Activated effector memory CD4-positive, alpha-beta T cell treated with Interleukin-2 at 50 U/mL for 16 hours (primary cell): ENCODE measurements at regions not wholly inside any gene's neighbourhood (a gene's known extent, or its start where the extent isn't known, plus 50 kb on each side); places are given as distances from the start of the nearest gene placed in this dataset.
A peak's percentile ranks its signal among the peaks of the same experiment; 100 is the strongest.

Experiments used
- DNase-seq: peaks from one replicate; pipeline ENCODE4 v3.0.0-alpha.2; 2020

GRCh38 chr2:111703759-111704158 lies 180.2 kb downstream of the ANAPC1 start:
- no peak for DNase-seq

GRCh38 chr2:111704246-111704645 lies 179.7 kb downstream of the ANAPC1 start:
- DNase-seq = no peak

GRCh38 chr2:111705239-111705638 lies 178.8 kb downstream of the ANAPC1 start:
- DNase-seq = no peak

- peak; percentile 27 for DNase-seq
Measured at GRCh38 chr2:111705711-111706336, 178.2 kb downstream of the ANAPC1 start.

GRCh38 chr2:111706481-111707001 lies 177.5 kb downstream of the ANAPC1 start:
- no peak for DNase-seq

GRCh38 chr2:111707700-111708099 lies 176.3 kb downstream of the ANAPC1 start:
- DNase-seq = no peak

GRCh38 chr2:111708476-111709180 lies 175.4 kb downstream of the ANAPC1 start:
- DNase-seq = no peak

- DNase-seq = no peak
Measured at GRCh38 chr2:111709321-111709720, 174.7 kb downstream of the ANAPC1 start.

GRCh38 chr2:111710085-111710484 lies 173.9 kb downstream of the ANAPC1 start:
- DNase-seq = no peak

GRCh38 chr2:111710613-111711012 lies 173.4 kb downstream of the ANAPC1 start:
- DNase-seq = no peak

GRCh38 chr2:111711270-111711669 lies 172.7 kb downstream of the ANAPC1 start:
- DNase-seq = no peak

GRCh38 chr2:111712361-111712760 lies 171.6 kb downstream of the ANAPC1 start:
- no peak for DNase-seq

- no peak for DNase-seq
Measured at GRCh38 chr2:111712940-111713515, 171.0 kb downstream of the ANAPC1 start.

GRCh38 chr2:111715987-111716904 lies 167.7 kb downstream of the ANAPC1 start:
- no peak for DNase-seq

- DNase-seq = no peak
Measured at GRCh38 chr2:111716905-111717775, 166.9 kb downstream of the ANAPC1 start.
